RWPE1 (cell line): ENCODE measurements at regions not wholly inside any gene's neighbourhood (a gene's known extent, or its start where the extent isn't known, plus 50 kb on each side); places are given as distances from the start of the nearest gene placed in this dataset.
"Not testable (repeated sequence)": the region's sequence is repeated elsewhere in the genome, so short reads cannot be mapped to it uniquely, and the experiment has no call there.

Experiments used
- CTCF ChIA-PET: fragments of 350-600 bp; sonication (Branson Sonifier 250); formaldehyde crosslinking; extraction: SDS; loops from one replicate; lab custom pipeline; 2021; lab: Yijun Ruan, JAX
- POLR2A ChIA-PET: fragments of 400-600 bp; formaldehyde crosslinking; extraction: SDS; loops from one replicate; lab custom pipeline; 2020; ENCODE audit warnings: antibody characterized with exemption; ENCODE audit not compliant: low non-redundant PET; lab: Yijun Ruan, JAX
- DNase-seq: peaks from one replicate; pipeline ENCODE4 v3.0.0; 2012; ENCODE audit warnings: low spot score
- H3K27ac ChIP-seq: fragments of 450-650 bp; 2 replicates; pipeline ENCODE4 v1.5.1; 2017
- CTCF ChIP-seq: fragments of 450-650 bp; conservative IDR thresholded peaks from 2 replicates; pipeline ENCODE4 v1.5.1; 2017; ENCODE audit warnings: low read depth, mild to moderate bottlenecking

GRCh38 chr1:168490306-168490705 is 53.5 kb downstream of the XCL2 start:
- no peak for DNase-seq
- POLR2A ChIA-PET = no interaction called here
- H3K27ac ChIP-seq = no peak overlapping the region
- CTCF ChIA-PET = interaction anchor here (0.6 kb wide), 1 partner anchor 1355 kb away, joined by 4 read pairs; no protein-coding TSS in a partner anchor
- no peak for TF ChIP-seq CTCF

GRCh38 chr1:168488138-168488537 is 55.7 kb downstream of the XCL2 start:
- no peak for TF ChIP-seq CTCF
- ChIA-PET CTCF (no interaction called here), POLR2A (no interaction called here)
- DNase-seq = no peak
- H3K27ac ChIP-seq = no peak overlapping the region

- DNase-seq, CTCF ChIA-PET, POLR2A ChIA-PET: not testable (repeated sequence)
Observed at GRCh38 chr1:168486820-168487219, 57.0 kb downstream of the XCL2 start.

GRCh38 chr1:168485048-168485447 is 58.7 kb downstream of the XCL2 start:
- ChIA-PET CTCF (no interaction called here), POLR2A (no interaction called here)
- H3K27ac ChIP-seq = no peak overlapping the region
- TF ChIP-seq CTCF = no peak
- no peak for DNase-seq

More at GRCh38 chr1:168486820-168487219, 57.0 kb downstream of the XCL2 start:
- H3K27ac ChIP-seq = not testable (repeated sequence)

GRCh38 chr1:168484083-168484482 is 59.7 kb downstream of the XCL2 start:
- H3K27ac ChIP-seq = no peak overlapping the region
- no peak for DNase-seq
- POLR2A ChIA-PET = no interaction called here
- no peak for TF ChIP-seq CTCF
- CTCF ChIA-PET = no interaction called here

- peak; percentile 44 for DNase-seq
- no peak for TF ChIP-seq CTCF
- ChIA-PET CTCF (no interaction called here), POLR2A (no interaction called here)
- H3K27ac ChIP-seq = no peak overlapping the region
Observed at GRCh38 chr1:168483539-168483938, 60.3 kb downstream of the XCL2 start.

GRCh38 chr1:168482106-168482505 is 61.7 kb downstream of the XCL2 start:
- TF ChIP-seq CTCF = no peak
- POLR2A ChIA-PET = no interaction called here
- CTCF ChIA-PET = interaction anchor here (0.6 kb wide), 1 partner anchor 1474 kb away, joined by 5 read pairs; no protein-coding TSS in a partner anchor
- H3K27ac ChIP-seq = no peak overlapping the region
- no peak for DNase-seq
